ENCODE measurements at regions not wholly inside any gene's neighbourhood (a gene's known extent, or its start where the extent isn't known, plus 50 kb on each side); places are given as distances from the start of the nearest gene placed in this dataset.
"Not testable (repeated sequence)": the region's sequence is repeated elsewhere in the genome, so short reads cannot be mapped to it uniquely, and the experiment has no call there.

- TF ChIP-seq POLR2AphosphoS5 (IDR thresholded peaks at IDR 0.05) (no peak), CTCF (IDR thresholded peaks at IDR 0.05) (no peak), POLR2A (IDR thresholded peaks at IDR 0.05) (no peak)
- no peak for DNase-seq (ENCODE audit: low spot score in 2 of 2)
- H3K4me3 ChIP-seq: no peak overlapping the region
- no peaks in the 10 kb centered on the region for H3K36me3 ChIP-seq
- no peak overlapping the region for H3K27ac ChIP-seq
- H3K27me3 ChIP-seq: no peaks in the 10 kb centered on the region
- H3K4me1 ChIP-seq: no peaks in the 10 kb centered on the region
- intact Hi-C loops (cut with DNase I; ENCODE audit: low total_unique reads): no loop called here
- H3K9me3 ChIP-seq: peaks cover 8 to 14% of the 10 kb centered on the region in 2 donors
Observed at GRCh38 chr17:55996826-55997225, 156.4 kb upstream of the ANKFN1 start.

DNA sequence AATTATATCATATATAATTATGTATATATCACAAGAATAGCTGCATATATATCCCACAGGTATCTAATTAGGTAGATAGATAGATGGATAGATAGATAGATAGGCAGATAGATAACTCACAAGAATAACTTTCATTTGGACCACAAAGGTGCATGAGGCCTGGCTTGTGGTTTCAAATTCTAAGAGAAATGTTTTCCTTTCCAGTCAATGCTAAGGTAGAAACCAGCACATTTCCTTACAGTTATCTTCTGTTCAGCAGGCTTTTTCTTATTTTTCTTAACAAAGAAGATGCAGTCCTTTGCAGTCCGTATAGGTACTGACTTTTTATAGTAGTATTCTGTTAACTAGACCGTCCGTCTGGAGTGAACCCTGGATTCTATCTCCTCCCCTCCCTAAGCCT, 152.9 kb upstream of the ANKFN1 start:
- H3K4me1 ChIP-seq: no peaks in the 10 kb centered on the region
- H3K27me3 ChIP-seq: no peaks in the 10 kb centered on the region
- intact Hi-C loops (cut with DNase I; ENCODE audit: low total_unique reads): no loop called here
- peaks cover 3 to 5% of the 10 kb centered on the region in 2 donors for H3K9me3 ChIP-seq
- H3K27ac ChIP-seq: no peak overlapping the region
- no peak for DNase-seq (ENCODE audit: low spot score in 2 of 2)
- no peak overlapping the region for H3K4me3 ChIP-seq
- TF ChIP-seq POLR2AphosphoS5 (IDR thresholded peaks at IDR 0.05) (no peak), POLR2A (IDR thresholded peaks at IDR 0.05) (no peak)
- no peaks in the 10 kb centered on the region for H3K36me3 ChIP-seq

GRCh38 chr17:56002656-56003055, 150.6 kb upstream of the ANKFN1 start:
- H3K36me3 ChIP-seq; H3K4me3 ChIP-seq; intact Hi-C loops (cut with DNase I; ENCODE audit: low total_unique reads); H3K9me3 ChIP-seq; H3K27ac ChIP-seq; H3K27me3 ChIP-seq; H3K4me1 ChIP-seq; DNase-seq (ENCODE audit: low spot score in 2 of 2): not testable (repeated sequence)

DNA sequence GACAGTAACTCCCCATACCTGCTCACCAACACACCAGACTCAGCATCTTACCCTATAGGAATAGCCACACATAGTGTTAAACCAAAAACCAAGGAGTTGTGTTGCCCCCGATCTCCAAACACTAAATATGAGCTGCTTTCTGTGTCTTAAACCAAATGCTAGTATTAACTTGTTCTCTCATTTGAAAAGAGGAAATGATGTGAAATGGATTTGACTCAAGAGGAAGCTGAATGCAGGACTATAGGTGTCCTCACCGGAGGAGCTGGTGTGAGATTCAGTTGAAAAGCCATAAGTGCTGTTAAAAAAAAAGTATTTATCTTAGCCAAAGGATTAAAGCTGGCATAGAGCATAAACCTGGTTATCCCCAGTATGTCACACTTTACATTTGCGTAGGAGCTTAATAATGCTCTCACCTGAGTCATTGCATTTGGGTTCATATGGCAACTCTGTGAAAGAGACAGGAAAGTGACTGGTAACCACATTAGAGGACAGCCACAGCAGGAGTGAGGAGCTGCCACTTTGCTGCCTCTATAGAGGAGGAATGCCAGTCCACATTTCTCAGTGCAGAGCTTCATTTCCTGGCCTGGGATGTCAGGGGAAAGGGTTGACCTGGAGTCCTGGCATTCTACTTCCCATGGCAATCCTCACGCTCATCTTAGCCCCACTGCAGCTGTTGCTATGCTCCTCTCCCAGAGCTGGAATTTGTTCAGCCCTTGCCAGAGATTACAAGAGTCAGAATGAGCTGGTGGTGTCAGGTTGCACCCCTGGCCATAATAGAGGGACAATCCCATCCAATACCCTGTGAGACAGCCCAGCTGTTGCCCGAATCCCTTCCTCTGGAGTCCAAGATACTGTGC, 143.3 kb upstream of the ANKFN1 start:
- Histone ChIP-seq H3K27me3 (no peaks in the 10 kb centered on the region), H3K4me1 (no peaks in the 10 kb centered on the region), H3K36me3 (no peaks in the 10 kb centered on the region), H3K4me3 (no peak overlapping the region), H3K27ac (no peak overlapping the region), H3K9me3 (no peaks in the 10 kb centered on the region)
- DNase-seq (ENCODE audit: low spot score in 2 of 2): no peak
- TF ChIP-seq POLR2AphosphoS5 (IDR thresholded peaks at IDR 0.05): no peak
- intact Hi-C loops (cut with DNase I; ENCODE audit: low total_unique reads): no loop called here

GRCh38 chr17:56011406-56012131, 141.7 kb upstream of the ANKFN1 start:
- H3K4me3 ChIP-seq: no peak overlapping the region
- H3K9me3 ChIP-seq: no peaks in the 10 kb centered on the region
- DNase-seq (ENCODE audit: low spot score in 2 of 2): no peak
- no peak overlapping the region for H3K27ac ChIP-seq
- H3K27me3 ChIP-seq: no peaks in the 10 kb centered on the region
- H3K36me3 ChIP-seq: no peaks in the 10 kb centered on the region
- no peak for TF ChIP-seq POLR2A (IDR thresholded peaks at IDR 0.05)
- TF ChIP-seq POLR2AphosphoS5 (IDR thresholded peaks at IDR 0.05): no peak
- TF ChIP-seq CTCF (IDR thresholded peaks at IDR 0.05): no peak
- intact Hi-C loops (cut with DNase I; ENCODE audit: low total_unique reads): no loop called here
- H3K4me1 ChIP-seq: no peaks in the 10 kb centered on the region

- H3K4me3 ChIP-seq: no peak overlapping the region
- H3K27ac ChIP-seq: no peak overlapping the region
- H3K27me3 ChIP-seq: peaks cover 0 to 3% of the 10 kb centered on the region in 2 donors
- H3K36me3 ChIP-seq: no peaks in the 10 kb centered on the region
- no peak for DNase-seq (ENCODE audit: low spot score in 2 of 2)
- no peaks in the 10 kb centered on the region for H3K4me1 ChIP-seq
- TF ChIP-seq POLR2A (IDR thresholded peaks at IDR 0.05): no peak
- no peak for TF ChIP-seq CTCF (IDR thresholded peaks at IDR 0.05)
- intact Hi-C loops (cut with DNase I; ENCODE audit: low total_unique reads): no loop called here
- H3K9me3 ChIP-seq: no peaks in the 10 kb centered on the region
Observed at GRCh38 chr17:56018211-56018610, 135.1 kb upstream of the ANKFN1 start.

All from breast epithelium (tissue), 4 donors.